Lower leg skin (tissue), 3 donors: ENCODE measurements at regions not wholly inside any gene's neighbourhood (a gene's known extent, or its start where the extent isn't known, plus 50 kb on each side); places are given as distances from the start of the nearest gene placed in this dataset.

Experiments used
- CTCF ChIP-seq, 3 donors: fragments of 450-650 bp; IDR thresholded peaks; one replicate each; pipeline ENCODE4 v1.5.1; 2016; ENCODE audit warnings: antibody characterized with exemption in 3 of 3, mild to moderate bottlenecking in 3 of 3, moderate library complexity in 2 of 3
- POLR2A ChIP-seq, 2 donors: fragments of 450-650 bp; IDR thresholded peaks; one replicate each; pipeline ENCODE4 v1.6.1; 2016 to 2017; ENCODE audit warnings: antibody characterized with exemption in 2 of 2, mild to moderate bottlenecking in 1 of 2, moderate library complexity in 1 of 2

GRCh38 chr12:107513636-107514400 lies 171.8 kb upstream of the PWP1 start:
- TF ChIP-seq CTCF (IDR thresholded peaks at IDR 0.05) (no peak), POLR2A (IDR thresholded peaks at IDR 0.05) (no peak)
